ENCODE measurements at regions not wholly inside any gene's neighbourhood (a gene's known extent, or its start where the extent isn't known, plus 50 kb on each side); places are given as distances from the start of the nearest gene placed in this dataset.

DNA sequence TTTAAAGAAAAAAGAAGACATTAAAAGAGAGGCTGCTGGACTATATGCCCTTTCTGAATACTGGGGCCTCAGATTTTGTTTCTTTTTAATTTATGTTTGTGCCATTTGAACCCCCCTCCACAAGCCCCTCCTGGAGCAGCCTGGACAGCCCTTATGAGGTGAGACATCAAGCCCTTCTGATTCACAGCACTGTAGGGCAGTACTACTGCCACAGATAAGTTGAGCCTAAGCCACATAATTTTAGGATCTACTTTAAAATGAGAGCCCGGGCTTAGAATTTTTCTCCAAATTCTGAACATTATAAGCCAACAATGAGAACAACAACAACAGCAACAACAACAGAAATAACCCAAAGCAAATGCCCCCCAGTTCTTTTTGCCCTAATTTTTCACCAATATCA lies 256.9 kb upstream of the SALL1 start:
- Histone ChIP-seq H3K27ac (ENCODE audit: insufficient read depth, low read length) (no peak overlapping the region), H2AFZ (replicated peaks; ENCODE audit: low read length, poor library complexity) (no peak overlapping the region), H3K4me2 (ENCODE audit: low read depth, low read length) (no peak overlapping the region)

More for the DNA sequence above, 256.9 kb upstream of the SALL1 start:
- in situ Hi-C loops (cut with MboI; ENCODE audit: low sequenced_read_pairs) = no loop called here
- Histone ChIP-seq H2BK20ac (ENCODE audit: low read depth, low read length) (no peak overlapping the region), H3K56ac (ENCODE audit: extremely low read depth, insufficient read depth, low read length) (no peak overlapping the region), H3K23ac (ENCODE audit: low read depth, low read length) (no peak overlapping the region), H4K20me1 (ENCODE audit: insufficient read depth, low read length) (no peaks in the 10 kb centered on the region), H3K36me3 (ENCODE audit: control insufficient read depth, insufficient read depth, low read length) (no peaks in the 10 kb centered on the region), H3K4ac (ENCODE audit: low read depth, low read length) (no peak overlapping the region), H3K9me1 (ENCODE audit: insufficient read depth, low read length) (no peaks in the 10 kb centered on the region), H3K9me3 (ENCODE audit: control insufficient read depth, insufficient read depth, low read length) (no peaks in the 10 kb centered on the region), H4K8ac (ENCODE audit: low read depth in 2 of 2, low read length in 2 of 2) (no peak overlapping the region), H3K4me1 (ENCODE audit: control insufficient read depth, insufficient read depth, low read length) (peaks cover 3% of the 10 kb centered on the region), H2AK9ac (replicated peaks; ENCODE audit: low read depth, low read length, poor library complexity) (no peak overlapping the region), H4K5ac (ENCODE audit: low read depth, low read length) (no peak overlapping the region), H3K79me1 (ENCODE audit: low read depth in 1 of 2, low read length in 2 of 2) (no peaks in the 10 kb centered on the region), H3K27me3 (ENCODE audit: control insufficient read depth, insufficient read depth, low read length) (no peaks in the 10 kb centered on the region), H3K14ac (replicated peaks; ENCODE audit: low read depth, low read length) (no peak overlapping the region), H3K18ac (ENCODE audit: low read depth, low read length) (no peak overlapping the region), H3K4me3 (ENCODE audit: insufficient read depth, low read depth, low read length) (no peak overlapping the region), H4K91ac (ENCODE audit: insufficient read depth, low read depth, low read length) (no peak overlapping the region), H2BK15ac (ENCODE audit: low read depth, low read length) (no peak overlapping the region), H2BK5ac (ENCODE audit: low read depth, low read length, poor library complexity, severe bottlenecking) (no peak overlapping the region), H3K9ac (ENCODE audit: low read depth, low read length) (no peak overlapping the region), H2BK120ac (ENCODE audit: low read depth, low read length) (no peak overlapping the region), H2AK5ac (ENCODE audit: low read depth, low read length) (no peak overlapping the region)
- intact Hi-C loops (cut with micrococcal nuclease) = no loop called here
- BruUV-seq (replicated peaks) = no TSS peak
- no peak for ATAC-seq (ENCODE audit: low read depth)
- ChIA-PET POLR2A (ENCODE audit: unreplicated experiment) (no interaction called here), CTCF (no interaction called here)
- no peak for TF ChIP-seq BHLHE40 (IDR thresholded peaks at IDR 0.05; ENCODE audit: low read depth, low read length)
- no peak for TF ChIP-seq SMC3 (IDR thresholded peaks at IDR 0.05; ENCODE audit: low read depth, low read length)
- no peak for TF ChIP-seq MXI1 (IDR thresholded peaks at IDR 0.05; ENCODE audit: borderline replicate concordance, low read depth, low read length)
- TF ChIP-seq FOS (IDR thresholded peaks at IDR 0.05; ENCODE audit: low read depth, low read length) = no peak
- no peak for TF ChIP-seq POLR2A (IDR thresholded peaks at IDR 0.05; ENCODE audit: low read depth, low read length)
- TF ChIP-seq RCOR1 (IDR thresholded peaks at IDR 0.05; ENCODE audit: insufficient replicate concordance, low read length) = no peak
- no peak for DNase-seq
- dilution Hi-C loops (cut with HindIII; ENCODE audit: low sequenced_read_pairs, unreplicated experiment) = no loop called here
- WGBS, 2 experiments (ENCODE audit: extremely low coverage in 2 of 2, insufficient read length in 1 of 2) = no CpG with 5 or more reads among the region's 1 CpG

Measured in IMR-90 (cell line).